Cardiac muscle cell (in vitro differentiated cells and primary cell): ENCODE measurements at regions not wholly inside any gene's neighbourhood (a gene's known extent, or its start where the extent isn't known, plus 50 kb on each side); places are given as distances from the start of the nearest gene placed in this dataset.

ENCODE experiments used
- DNase-seq, 2 donors: peaks; one replicate each; pipeline versions ENCODE4 v3.0.0 to v3.0.0-alpha.2; 2010 to 2017; ENCODE audit warnings: low read depth in 1 of 2, low spot score in 1 of 2
- H3K27ac ChIP-seq: fragments of 200-600 bp; sonication (generic); 2 replicates; pipeline ENCODE4 v1.5.1; 2016
- H3K27me3 ChIP-seq: fragments of 200-600 bp; sonication (generic); 2 replicates; pipeline ENCODE4 v1.6.0; 2016; ENCODE audit warnings: control low read depth
- H3K36me3 ChIP-seq: fragments of 200-600 bp; sonication (generic); 2 replicates; pipeline ENCODE4 v1.5.1; 2016; ENCODE audit warnings: control low read depth
- H3K4me1 ChIP-seq: fragments of 200-600 bp; sonication (generic); 2 replicates; pipeline ENCODE4 v1.8.1; 2017; ENCODE audit warnings: low read depth, mild to moderate bottlenecking, mixed run types
- H3K4me3 ChIP-seq: fragments of 200-600 bp; sonication (generic); 2 replicates; pipeline ENCODE4 v1.5.1; 2016; ENCODE audit warnings: mild to moderate bottlenecking
- H3K9me3 ChIP-seq: fragments of 200-600 bp; sonication (generic); 2 replicates; pipeline ENCODE4 v1.5.1; 2017; ENCODE audit warnings: low read depth, mild to moderate bottlenecking, control low read depth
- CTCF ChIP-seq: IDR thresholded peaks from 2 replicates; pipeline ENCODE4 v1.5.1; 2012; ENCODE audit warnings: low read depth, mild to moderate bottlenecking, low read length

- Histone ChIP-seq H3K27ac (no peak overlapping the region), H3K4me1 (no peaks in the 10 kb centered on the region), H3K9me3 (no peaks in the 10 kb centered on the region), H3K27me3 (no peaks in the 10 kb centered on the region), H3K4me3 (no peak overlapping the region), H3K36me3 (no peaks in the 10 kb centered on the region)
- TF ChIP-seq CTCF: no peak
- no peak for DNase-seq
These were observed 361.1 kb upstream of the CHRM3 start for GRCh38 chr1:239025223-239025622.

- DNase-seq: no peak
- H3K27ac ChIP-seq: no peak overlapping the region
- no peaks in the 10 kb centered on the region for H3K27me3 ChIP-seq
- H3K4me3 ChIP-seq: no peak overlapping the region
- H3K9me3 ChIP-seq: no peaks in the 10 kb centered on the region
- H3K4me1 ChIP-seq: no peaks in the 10 kb centered on the region
- TF ChIP-seq CTCF: no peak
- H3K36me3 ChIP-seq: no peaks in the 10 kb centered on the region
These were observed 362.5 kb upstream of the CHRM3 start for GRCh38 chr1:239023732-239024360.

GRCh38 chr1:239016337-239016736, 370.0 kb upstream of the CHRM3 start:
- Histone ChIP-seq H3K36me3 (no peaks in the 10 kb centered on the region), H3K4me1 (no peaks in the 10 kb centered on the region), H3K4me3 (no peak overlapping the region), H3K27ac (no peak overlapping the region), H3K27me3 (no peaks in the 10 kb centered on the region), H3K9me3 (no peaks in the 10 kb centered on the region)
- DNase-seq: no peak
- no peak for TF ChIP-seq CTCF

- TF ChIP-seq CTCF: no peak
- H3K4me3 ChIP-seq: no peak overlapping the region
- no peak overlapping the region for H3K27ac ChIP-seq
- H3K27me3 ChIP-seq: no peaks in the 10 kb centered on the region
- H3K4me1 ChIP-seq: no peaks in the 10 kb centered on the region
- no peaks in the 10 kb centered on the region for H3K9me3 ChIP-seq
- H3K36me3 ChIP-seq: no peaks in the 10 kb centered on the region
- DNase-seq: no peak
These were observed 375.0 kb upstream of the CHRM3 start for GRCh38 chr1:239011382-239011781.

- H3K9me3 ChIP-seq: no peaks in the 10 kb centered on the region
- no peak overlapping the region for H3K27ac ChIP-seq
- DNase-seq: no peak
- H3K36me3 ChIP-seq: no peaks in the 10 kb centered on the region
- TF ChIP-seq CTCF: no peak
- H3K4me1 ChIP-seq: no peaks in the 10 kb centered on the region
- H3K27me3 ChIP-seq: no peaks in the 10 kb centered on the region
- H3K4me3 ChIP-seq: no peak overlapping the region
These were observed 377.8 kb upstream of the CHRM3 start for GRCh38 chr1:239008568-239008967.
